ENCODE measurements at regions not wholly inside any gene's neighbourhood (a gene's known extent, or its start where the extent isn't known, plus 50 kb on each side); places are given as distances from the start of the nearest gene placed in this dataset.

GRCh38 chr18:40413160-40413559 lies 1541.9 kb upstream of the PIK3C3 start:
- Histone ChIP-seq H3K9me3 (ENCODE audit: low read length) (no peaks in the 10 kb centered on the region), H3K79me2 (ENCODE audit: insufficient read depth, low read length) (no peaks in the 10 kb centered on the region), H3K9ac (ENCODE audit: low read length) (no peak overlapping the region), H3K4me1 (ENCODE audit: insufficient read depth, low read length, severe bottlenecking) (no peaks in the 10 kb centered on the region), H4K20me1 (ENCODE audit: insufficient read depth, low read length) (no peaks in the 10 kb centered on the region), H3K36me3 (ENCODE audit: insufficient read depth, low read length) (no peaks in the 10 kb centered on the region), H3F3A (ENCODE audit: insufficient read depth, low read length) (no peaks in the 10 kb centered on the region), H3K27ac (ENCODE audit: low read depth, low read length, poor library complexity, severe bottlenecking) (no peak overlapping the region), H2AFZ (ENCODE audit: low read length) (no peak overlapping the region), H3K4me2 (ENCODE audit: low read length) (no peak overlapping the region), H3K4me3 (ENCODE audit: low read depth, low read length, poor library complexity, severe bottlenecking) (no peak overlapping the region), H3K9me2 (ENCODE audit: low read depth, low read length) (no peaks in the 10 kb centered on the region), H3K27me3 (ENCODE audit: insufficient read depth, low read length) (no peaks in the 10 kb centered on the region)
- TF ChIP-seq CTCF (IDR thresholded peaks at IDR 0.05; ENCODE audit: low read length) (no peak), EZH2 (IDR thresholded peaks at IDR 0.05; ENCODE audit: borderline replicate concordance, low read length) (no peak)

- Histone ChIP-seq H2AFZ (ENCODE audit: low read length) (no peak overlapping the region), H3K36me3 (ENCODE audit: insufficient read depth, low read length) (no peaks in the 10 kb centered on the region), H4K20me1 (ENCODE audit: insufficient read depth, low read length) (no peaks in the 10 kb centered on the region), H3K9ac (ENCODE audit: low read length) (no peak overlapping the region), H3K4me1 (ENCODE audit: insufficient read depth, low read length, severe bottlenecking) (no peaks in the 10 kb centered on the region), H3K79me2 (ENCODE audit: insufficient read depth, low read length) (no peaks in the 10 kb centered on the region), H3K9me2 (ENCODE audit: low read depth, low read length) (no peaks in the 10 kb centered on the region), H3K27me3 (ENCODE audit: insufficient read depth, low read length) (no peaks in the 10 kb centered on the region), H3K9me3 (ENCODE audit: low read length) (no peaks in the 10 kb centered on the region), H3F3A (ENCODE audit: insufficient read depth, low read length) (no peaks in the 10 kb centered on the region), H3K27ac (ENCODE audit: low read depth, low read length, poor library complexity, severe bottlenecking) (no peak overlapping the region), H3K4me2 (ENCODE audit: low read length) (no peak overlapping the region), H3K4me3 (ENCODE audit: low read depth, low read length, poor library complexity, severe bottlenecking) (no peak overlapping the region)
- TF ChIP-seq EZH2 (IDR thresholded peaks at IDR 0.05; ENCODE audit: borderline replicate concordance, low read length) (no peak), CTCF (IDR thresholded peaks at IDR 0.05; ENCODE audit: low read length) (no peak)
These were observed 1542.6 kb upstream of the PIK3C3 start for GRCh38 chr18:40412410-40412809.

GRCh38 chr18:40407909-40408308 lies 1547.1 kb upstream of the PIK3C3 start:
- H3K27me3 ChIP-seq (ENCODE audit: insufficient read depth, low read length), result no peaks in the 10 kb centered on the region
- no peaks in the 10 kb centered on the region for H3K9me2 ChIP-seq (ENCODE audit: low read depth, low read length)
- no peak overlapping the region for H3K9ac ChIP-seq (ENCODE audit: low read length)
- TF ChIP-seq CTCF (IDR thresholded peaks at IDR 0.05; ENCODE audit: low read length), result no peak
- TF ChIP-seq EZH2 (IDR thresholded peaks at IDR 0.05; ENCODE audit: borderline replicate concordance, low read length), result no peak
- H3K4me3 ChIP-seq (ENCODE audit: low read depth, low read length, poor library complexity, severe bottlenecking), result no peak overlapping the region
- H2AFZ ChIP-seq (ENCODE audit: low read length), result no peak overlapping the region
- H3K4me2 ChIP-seq (ENCODE audit: low read length), result no peak overlapping the region
- no peaks in the 10 kb centered on the region for H3K36me3 ChIP-seq (ENCODE audit: insufficient read depth, low read length)
- no peaks in the 10 kb centered on the region for H4K20me1 ChIP-seq (ENCODE audit: insufficient read depth, low read length)
- no peaks in the 10 kb centered on the region for H3F3A ChIP-seq (ENCODE audit: insufficient read depth, low read length)
- no peaks in the 10 kb centered on the region for H3K9me3 ChIP-seq (ENCODE audit: low read length)
- no peaks in the 10 kb centered on the region for H3K4me1 ChIP-seq (ENCODE audit: insufficient read depth, low read length, severe bottlenecking)
- no peaks in the 10 kb centered on the region for H3K79me2 ChIP-seq (ENCODE audit: insufficient read depth, low read length)
- no peak overlapping the region for H3K27ac ChIP-seq (ENCODE audit: low read depth, low read length, poor library complexity, severe bottlenecking)
